Pulmonary artery endothelial cell (primary cell): ENCODE measurements at regions not wholly inside any gene's neighbourhood (a gene's known extent, or its start where the extent isn't known, plus 50 kb on each side); places are given as distances from the start of the nearest gene placed in this dataset.

ENCODE experiments used
- DNase-seq: peaks from one replicate; pipeline ENCODE4 v3.0.0-alpha.2; 2011; ENCODE audit warnings: low read depth, low spot score

DNA sequence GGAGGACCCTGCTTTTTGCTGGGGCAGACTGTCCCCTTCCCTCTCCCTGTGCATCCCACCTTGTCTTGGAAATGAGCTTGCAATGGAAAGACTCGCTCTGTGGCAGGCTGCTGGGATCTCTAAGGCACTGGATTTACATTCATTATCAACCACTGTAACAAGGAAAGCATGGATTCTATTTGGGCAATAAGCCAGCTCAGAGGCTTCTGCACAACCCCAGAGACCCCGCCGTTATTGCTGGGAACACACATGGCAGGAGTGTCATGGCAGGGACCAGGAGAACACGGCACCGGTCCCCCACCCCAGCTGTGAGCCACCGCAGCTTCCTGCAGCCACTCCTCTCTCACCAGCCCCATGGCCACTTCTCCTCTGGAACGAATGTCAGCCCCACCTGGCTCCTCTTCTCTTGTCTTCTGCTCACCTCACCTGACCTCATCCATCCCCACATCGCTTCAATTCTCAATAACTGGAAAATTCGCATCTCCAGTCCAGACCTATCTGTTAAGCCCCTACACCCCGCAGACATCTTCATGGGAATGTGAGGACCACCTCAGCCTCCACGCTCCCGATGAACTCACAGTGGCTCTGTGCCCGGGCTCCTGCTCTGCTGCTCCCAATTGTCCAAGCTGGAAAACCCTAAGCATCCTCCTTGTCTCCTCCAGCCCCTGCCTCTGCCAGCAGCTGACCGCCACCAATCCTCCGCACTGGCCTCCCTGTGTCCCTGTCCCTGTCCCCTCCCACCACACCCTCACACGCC is 181.5 kb downstream of the USP12 start:
- no peak for DNase-seq

DNA sequence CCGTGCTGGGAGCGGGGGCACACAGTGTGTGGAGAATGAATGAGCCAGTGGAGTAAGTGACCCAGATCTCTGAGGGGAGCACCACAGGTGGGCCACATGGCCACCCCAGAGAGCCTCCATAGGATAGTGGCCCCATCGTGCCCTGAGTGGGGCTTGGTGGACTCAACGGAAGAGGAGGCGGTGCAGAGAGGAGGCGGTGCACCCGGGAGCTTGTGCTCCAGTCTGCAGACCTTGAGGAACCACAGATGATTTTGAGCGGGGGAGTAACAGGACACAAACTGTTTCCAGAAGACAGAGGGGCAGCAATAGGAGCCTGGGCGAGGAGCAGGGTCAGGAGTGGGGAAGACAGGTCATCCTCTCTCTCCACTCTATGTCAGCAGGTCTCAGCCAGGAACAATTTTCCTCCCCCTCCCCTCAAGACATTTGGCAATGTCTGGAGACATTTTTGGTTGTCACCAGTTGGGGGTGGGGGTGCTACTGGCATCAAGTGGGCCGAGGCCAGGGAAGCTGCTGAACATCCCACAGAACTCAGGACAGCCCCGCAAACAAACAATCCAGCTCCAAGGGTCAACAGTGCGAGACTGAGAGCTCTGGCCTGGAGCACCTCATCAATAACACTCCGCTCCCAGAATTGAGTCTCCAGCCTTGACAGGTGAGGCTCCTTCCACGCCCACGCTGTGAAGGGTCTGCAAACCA is 182.2 kb downstream of the USP12 start:
- no peak for DNase-seq

DNA sequence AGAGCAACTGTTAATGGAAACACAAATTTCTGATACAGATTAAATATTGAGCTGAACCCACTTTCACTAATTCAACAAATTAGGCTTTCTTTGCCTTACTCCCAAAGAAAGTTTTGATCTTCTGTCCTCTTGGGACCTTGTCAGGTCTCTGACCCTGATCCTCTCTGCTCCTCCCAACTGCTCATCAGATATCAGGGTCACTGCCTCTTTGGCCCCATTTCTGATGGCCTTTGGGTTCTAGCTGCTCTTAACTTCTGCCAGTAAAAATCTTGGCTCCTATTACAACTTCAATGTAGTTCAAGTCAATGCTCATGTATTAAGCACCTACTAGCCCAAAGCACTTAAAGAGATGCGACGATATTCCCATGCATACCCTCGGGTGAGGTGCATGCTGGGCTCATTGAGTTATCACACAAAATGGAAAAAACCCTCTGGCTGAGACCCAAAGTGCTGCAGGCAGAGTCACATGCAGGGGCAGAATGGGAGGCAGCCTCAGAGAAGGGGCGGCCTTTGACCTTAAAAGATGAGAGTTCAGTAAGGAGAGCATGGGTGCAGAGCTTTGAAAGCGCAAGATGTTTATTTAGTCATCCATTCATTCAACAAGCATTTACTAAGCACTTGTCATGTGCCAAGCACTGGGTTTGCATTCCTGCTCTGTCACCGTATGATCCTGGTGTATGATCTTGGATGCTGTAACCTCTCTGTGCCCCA is 183.4 kb downstream of the USP12 start:
- DNase-seq: no peak

DNA sequence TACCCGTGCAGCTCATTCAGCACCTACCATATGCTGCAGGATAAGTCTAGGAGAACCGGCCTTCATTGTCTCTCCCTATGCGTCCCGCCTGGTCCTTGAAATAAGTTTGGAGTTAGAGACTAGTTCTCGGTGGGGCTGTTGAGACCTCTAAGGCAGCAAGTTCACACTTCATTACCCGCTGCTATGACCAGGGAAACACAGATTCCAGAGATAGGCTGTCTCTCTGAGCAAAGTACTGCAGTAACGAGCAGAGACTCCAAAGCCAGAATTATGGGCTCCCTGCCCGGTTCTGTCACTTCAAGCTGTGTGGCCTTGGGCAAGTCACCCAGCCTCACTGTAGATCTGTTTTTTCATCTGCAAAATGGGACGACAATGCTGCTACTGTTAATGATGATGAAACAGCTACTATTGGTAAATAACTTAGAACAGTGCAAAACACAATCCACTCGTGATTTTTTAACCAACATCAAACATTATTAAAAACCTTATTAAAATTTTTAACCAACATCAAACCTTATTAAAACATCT is 184.1 kb downstream of the USP12 start:
- no peak for DNase-seq

DNA sequence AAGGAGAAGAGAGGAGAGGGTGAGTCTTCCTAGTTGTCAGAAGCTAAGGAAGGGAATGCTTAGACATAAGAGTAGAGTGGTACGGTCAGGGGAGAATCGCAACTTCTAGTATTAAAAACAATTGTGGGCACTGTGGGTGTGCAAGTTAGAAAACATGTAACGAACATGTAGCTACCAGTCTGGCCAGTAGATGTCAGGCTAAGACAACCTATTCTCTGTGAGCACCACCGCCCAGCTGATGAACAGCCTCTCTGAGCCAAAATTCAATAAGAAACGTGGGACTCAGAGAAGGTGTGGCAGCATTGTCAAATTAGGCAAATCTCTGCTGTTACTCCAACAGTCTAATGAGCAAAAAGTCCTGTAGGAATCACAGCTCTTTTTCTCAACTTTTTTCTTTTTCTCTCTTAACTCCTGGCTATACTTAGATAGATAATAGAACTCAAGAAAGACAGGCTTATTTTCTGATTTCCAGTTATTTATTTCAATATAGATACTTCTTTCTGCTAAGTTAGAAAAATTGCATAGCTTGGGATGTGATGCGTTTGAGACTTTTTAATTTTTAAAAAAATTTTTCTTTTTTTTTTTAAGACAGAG is 186.2 kb downstream of the USP12 start:
- DNase-seq: peak; percentile 41

DNA sequence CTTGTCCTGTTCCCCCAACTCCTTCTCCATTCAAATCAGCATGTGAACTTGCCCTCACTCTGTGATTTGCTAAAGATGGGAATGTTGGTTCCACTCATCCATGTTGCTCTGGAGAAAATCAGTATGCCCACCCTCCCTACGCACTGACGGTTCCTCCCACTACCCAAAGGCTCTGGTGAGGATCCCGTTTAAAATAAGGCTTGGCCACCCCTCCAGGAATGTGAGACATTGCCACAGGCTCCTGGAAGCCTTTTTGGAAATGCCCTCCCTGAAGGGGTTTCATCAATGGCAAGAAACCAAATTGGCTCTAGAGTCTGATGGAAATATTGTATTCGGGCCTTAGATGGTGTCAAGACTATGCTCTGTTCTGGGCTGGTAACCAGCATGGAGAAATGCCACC is 187.3 kb downstream of the USP12 start:
- no peak for DNase-seq

DNA sequence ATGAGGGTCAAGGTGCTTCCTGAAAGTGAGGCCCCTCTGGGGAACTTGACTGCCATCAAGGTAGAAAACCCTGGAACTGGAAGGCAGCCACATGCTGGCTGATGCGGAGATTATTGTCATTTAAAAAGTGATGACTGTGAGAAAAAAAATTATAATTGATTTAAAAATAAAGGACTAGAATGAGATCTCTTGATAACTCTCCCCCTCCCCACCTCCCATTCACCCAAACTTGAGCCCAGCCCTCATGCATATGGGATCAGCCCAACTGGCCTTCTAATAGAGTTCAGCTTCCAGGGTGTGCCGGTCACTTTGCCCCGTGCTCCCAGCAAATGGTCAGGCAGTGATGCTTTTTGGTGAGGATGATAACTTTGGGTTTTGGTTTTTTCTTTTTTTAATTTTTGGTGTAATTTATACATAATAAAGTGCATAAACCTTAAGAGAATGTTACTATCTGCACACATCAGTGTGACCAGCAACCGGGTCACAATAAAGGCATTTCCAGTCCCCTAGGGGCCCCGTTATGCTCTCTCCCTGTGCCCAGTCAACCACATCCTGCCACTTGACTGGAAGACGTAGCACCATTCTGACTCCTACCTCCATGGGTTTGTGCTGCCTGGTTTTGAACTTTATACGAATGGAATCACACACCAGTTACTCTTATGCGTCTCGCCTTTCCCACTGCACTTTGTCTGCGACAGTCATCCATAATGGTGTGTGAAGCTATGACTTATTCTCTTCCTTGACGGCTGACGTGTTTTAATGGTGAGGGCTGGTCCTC is 187.9 kb downstream of the USP12 start:
- no peak for DNase-seq

DNA sequence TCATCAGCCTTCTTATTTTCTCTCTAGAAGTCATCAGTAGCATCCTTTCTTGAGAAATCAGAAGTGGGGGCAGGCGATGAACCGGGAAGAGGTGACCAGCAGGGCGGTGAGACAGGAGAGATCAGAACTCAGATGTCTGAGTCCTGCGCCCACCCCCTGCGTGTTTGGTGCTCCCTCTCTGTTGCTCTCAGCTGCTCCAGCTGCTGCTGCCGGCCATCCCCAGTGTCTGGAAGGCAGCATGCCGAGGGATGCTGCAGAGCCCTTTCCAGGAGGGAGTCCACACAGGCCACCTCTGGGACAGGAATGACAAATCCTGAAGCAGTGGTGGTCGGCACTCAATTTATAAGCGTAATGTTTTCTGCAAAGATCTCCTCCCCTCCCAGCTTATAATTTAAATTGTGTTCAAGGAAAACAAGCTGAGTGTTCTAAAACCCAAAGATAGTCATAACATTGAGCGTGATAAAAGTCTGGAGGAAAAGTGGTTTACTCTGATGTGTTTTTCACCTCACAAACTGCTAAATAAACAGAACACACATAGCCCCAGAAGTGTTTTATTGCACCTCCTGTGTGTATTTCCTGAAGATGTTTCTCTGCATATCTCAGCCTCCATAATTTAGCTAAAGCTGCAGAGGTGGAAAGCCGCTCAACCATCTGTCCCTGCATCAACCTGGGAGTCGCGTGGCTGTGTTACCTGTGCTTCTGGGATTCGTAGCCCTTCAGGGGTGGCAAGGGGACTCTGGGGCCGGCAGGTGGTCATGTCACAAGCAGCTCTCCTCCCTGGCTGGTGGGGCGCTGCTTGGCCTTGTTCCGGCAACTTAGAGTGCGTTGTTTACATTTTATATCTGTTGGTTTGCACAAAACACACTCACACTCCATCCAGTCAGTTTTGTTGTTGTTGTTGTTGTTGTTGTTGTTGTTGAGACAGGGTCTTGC is 191.2 kb downstream of the USP12 start:
- no peak for DNase-seq

DNA sequence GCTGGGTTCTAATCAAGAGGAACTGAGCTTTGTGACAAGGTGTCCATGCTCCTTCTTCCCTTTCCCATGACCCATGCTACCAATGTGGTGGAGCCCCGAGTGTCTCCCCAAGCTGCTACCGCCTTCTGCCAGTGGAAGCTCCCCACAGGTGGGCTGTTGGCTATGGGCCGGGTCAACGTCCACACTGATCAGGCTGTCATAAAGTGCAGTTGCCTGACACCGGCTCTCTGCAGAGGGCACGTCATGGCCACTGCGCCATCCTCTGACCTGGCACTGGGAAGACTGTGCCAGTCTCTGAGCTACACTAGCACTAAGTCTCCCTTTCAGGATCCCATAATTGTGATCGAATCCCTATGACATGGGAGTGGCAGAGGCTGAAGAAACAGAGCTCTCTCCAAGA is 192.3 kb downstream of the USP12 start:
- no peak for DNase-seq

DNA sequence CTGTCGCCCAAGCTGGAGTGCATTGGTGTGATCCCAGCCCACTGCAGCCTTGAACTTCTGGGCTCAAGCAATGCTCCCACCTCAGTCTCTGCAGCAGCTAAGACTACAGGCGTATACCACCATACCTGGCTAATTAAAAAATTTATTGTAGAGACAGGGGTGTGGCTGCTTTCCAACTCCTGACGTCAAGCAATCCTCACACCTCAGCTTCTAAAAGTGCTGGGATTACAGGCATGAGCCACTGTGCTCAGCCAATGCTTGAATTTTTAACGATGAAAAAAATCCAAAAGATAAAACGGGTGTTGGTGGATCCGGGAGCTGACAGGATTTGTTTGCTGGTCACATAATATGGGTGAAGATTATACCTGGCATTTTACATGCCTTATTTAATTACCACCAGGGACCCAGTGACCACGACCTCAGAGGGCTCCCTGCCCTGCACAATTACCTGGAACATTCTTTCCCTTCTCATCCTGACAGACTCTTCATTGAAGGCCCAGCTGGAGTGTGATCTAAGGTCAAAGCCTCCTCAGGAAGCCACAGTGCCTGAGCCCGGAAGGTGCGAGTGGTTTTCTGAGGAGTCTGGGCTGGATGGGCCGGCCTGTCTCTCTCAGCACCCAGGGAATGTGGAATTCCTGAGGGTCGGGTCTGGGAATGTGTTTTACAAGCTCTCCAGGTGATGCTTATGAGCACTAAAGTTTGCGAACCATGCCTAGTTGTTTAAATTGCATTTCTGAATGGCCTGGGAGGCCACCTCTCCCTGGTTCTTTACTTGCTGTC is 193.3 kb downstream of the USP12 start:
- no peak for DNase-seq

DNA sequence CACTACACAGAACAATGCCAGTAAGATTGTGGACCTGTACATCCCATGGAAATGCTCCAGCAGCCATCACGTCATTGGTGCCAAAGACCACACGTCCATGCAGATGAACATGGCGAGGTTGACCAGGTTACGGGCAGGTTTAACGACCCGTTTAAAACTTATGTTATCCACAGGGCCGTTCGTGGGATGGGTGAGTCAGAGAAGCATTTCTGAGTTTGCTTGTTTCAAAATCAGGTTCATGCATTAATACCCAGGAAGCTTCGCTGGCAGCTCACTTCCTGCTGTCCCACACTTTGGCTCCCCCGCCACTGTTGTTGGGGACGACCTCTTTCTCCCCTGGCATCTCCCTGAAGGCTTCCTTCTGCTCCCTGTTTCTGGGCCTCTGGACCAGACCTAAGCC is 194.1 kb downstream of the USP12 start:
- DNase-seq: no peak

DNA sequence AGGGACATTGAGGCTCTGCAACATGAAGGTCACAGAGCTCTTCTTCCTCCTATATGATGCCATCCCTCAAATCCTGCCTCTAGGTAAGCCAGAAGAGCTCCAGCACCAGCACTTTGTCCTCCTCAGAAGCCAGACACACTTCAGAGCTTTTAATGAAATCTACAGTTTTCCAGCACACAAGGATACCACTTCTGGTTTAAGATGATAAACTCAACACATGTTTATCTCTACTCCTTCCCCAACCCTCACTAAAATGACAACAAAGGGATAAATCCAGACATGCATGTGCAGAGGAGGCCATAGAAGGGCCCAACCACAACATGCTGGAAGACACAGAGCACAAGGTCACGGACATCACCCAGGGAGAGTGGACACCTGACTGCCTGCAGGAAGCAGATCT is 195.3 kb downstream of the USP12 start:
- no peak for DNase-seq

DNA sequence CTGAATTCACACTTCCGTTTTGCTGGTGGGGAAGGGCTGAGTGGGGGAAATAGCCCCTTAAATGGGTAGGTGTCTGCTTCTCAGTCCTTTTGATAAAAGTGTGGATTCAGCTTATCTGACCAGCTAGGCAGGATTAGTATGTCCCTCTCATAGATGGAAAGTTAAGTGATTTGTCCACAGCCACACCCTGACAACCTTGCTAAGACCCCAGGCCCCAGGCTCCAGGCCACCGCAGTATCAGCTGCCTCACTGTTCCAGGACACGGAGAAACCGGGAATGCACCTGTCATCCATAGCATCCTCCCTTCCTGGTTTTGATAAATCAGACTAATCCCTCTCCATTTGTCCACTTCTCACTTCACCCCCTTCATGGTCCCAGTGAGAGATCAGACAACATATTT is 197.7 kb downstream of the USP12 start:
- no peak for DNase-seq

DNA sequence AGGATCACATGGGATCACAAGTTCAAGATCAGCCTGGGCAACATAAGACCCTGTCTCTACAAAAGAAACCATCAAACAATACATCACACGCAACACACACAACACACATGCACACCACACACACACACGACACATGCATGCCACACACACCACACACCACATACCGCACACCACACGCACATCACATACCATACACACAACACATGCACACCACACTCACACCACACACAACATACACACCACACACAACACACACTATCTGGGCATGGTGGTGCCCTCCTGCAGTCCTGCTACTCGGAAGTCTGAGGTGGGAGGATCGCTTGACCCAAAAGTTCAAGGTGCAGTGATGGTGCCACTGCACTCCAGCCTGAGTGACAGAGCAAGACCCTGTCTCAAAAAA is 198.3 kb downstream of the USP12 start:
- DNase-seq: no peak

DNA sequence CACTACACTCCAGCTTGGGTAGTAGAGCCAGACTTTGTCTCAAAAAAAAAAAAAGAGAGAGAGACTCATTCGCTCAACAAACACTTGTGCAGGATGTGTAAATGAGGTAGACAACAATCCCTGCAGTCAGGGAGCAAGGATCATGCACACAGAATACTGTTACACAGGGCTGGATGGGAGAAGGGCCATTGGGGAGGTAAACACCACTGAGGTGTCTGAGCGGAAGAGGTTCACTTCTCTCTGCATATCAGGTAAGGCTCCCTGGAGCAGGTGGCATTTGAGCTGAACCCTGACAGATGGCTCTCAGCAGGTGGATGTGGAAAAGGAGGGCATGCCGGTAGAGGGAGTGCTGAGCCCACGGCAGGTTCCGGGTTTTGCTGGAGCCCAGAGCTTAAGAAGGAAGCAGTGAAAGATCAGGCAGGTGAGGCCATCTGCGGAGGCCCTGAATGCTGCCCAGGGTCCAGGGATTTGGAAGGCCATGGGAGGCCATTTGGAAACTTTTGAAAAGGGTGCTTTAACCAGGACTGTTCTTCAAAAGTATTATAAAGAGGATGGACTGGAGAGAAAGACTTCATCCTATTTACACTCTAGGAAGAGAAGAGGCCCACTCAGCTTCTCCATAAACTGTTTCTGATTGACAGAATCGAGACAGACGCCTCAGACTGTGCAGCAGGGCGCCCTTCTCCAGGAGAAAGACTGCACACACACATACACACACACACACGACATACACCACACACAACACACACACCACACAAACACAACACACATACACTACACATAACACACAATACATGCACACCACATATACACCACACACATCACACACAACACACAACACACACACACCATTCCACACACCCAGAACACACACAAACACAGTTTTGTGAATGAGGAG is 199.4 kb downstream of the USP12 start:
- DNase-seq: no peak

DNA sequence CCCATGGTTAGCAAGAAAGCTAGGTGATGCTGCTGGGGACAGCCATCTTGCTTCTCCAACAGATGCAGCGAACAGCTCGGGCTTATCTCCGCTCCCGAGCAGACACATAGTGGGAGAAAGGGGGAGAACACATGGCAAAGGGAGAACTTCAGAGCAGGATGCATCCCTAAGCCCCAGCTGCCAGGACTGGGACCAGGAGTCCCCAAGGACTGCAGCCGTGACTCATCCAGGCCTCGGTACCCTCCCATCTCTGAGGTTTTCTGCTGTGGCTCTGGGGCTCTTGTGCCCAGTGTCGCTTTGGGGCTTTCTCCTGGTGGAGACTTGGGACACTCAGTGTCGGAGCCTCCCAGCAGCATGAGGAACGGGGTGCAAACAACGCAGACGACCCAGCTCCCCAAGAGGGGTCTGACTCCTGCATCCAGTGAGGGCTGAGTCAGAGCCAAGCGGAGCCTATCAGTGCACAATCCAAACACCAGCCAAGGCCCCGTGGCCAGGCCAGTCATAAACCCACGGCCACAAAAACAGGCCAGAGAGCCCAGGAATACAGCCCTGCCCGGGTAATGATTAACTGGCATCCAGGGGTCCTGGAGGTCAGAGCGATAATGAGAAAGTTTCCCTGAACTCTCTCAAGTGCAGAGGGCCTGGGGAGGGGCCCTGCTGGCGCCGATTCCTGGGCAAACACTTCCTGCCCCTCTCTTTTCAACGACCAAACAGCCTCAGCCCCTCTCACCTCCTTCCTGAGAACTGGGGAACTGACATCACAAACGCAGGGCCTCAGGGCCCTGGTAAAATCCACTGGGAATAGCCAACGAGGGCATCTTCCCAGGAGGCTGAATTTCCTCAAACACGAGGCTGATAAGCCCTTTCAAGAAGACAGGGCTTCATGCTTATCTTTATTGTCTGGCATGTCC is 202.9 kb downstream of the USP12 start:
- no peak for DNase-seq
